EL (cell line): ENCODE measurements at regions not wholly inside any gene's neighbourhood (a gene's known extent, or its start where the extent isn't known, plus 50 kb on each side); places are given as distances from the start of the nearest gene placed in this dataset.

Source experiments
- DNase-seq: peaks from one replicate; pipeline ENCODE4 v3.0.0-alpha.2; 2016

DNA sequence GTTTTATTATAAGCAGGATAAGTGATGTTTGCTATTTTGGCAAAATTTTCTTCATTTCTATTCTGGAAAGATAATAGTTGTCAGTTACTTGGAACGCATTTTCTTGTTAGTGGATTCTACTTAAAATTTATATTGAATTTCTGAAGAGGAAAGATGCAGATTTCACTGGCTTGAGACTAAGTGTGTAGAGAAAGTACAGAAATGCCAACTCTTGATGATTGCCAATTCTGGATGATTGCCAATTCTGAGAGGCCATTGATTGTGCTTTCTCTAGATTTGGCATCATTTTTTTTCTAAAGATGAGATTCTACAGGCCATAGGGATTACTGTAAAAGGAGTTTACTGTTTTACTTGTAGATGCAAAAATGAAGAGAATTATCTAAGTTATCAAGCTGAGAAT lies 58.9 kb upstream of the CNTN3 start:
- no peak for DNase-seq

- no peak for DNase-seq
These were observed 50.1 kb upstream of the CNTN3 start for GRCh38 chr3:74664606-74665005.
